Medulla oblongata (tissue), 1 donor: ENCODE measurements at regions not wholly inside any gene's neighbourhood (a gene's known extent, or its start where the extent isn't known, plus 50 kb on each side); places are given as distances from the start of the nearest gene placed in this dataset.
"Not testable (repeated sequence)": the region's sequence is repeated elsewhere in the genome, so short reads cannot be mapped to it uniquely, and the experiment has no call there.

Experiments used
- DNase-seq: peaks from one replicate; pipeline ENCODE4 v3.0.0-alpha.2; 2015; ENCODE audit errors: extremely low spot score

DNA sequence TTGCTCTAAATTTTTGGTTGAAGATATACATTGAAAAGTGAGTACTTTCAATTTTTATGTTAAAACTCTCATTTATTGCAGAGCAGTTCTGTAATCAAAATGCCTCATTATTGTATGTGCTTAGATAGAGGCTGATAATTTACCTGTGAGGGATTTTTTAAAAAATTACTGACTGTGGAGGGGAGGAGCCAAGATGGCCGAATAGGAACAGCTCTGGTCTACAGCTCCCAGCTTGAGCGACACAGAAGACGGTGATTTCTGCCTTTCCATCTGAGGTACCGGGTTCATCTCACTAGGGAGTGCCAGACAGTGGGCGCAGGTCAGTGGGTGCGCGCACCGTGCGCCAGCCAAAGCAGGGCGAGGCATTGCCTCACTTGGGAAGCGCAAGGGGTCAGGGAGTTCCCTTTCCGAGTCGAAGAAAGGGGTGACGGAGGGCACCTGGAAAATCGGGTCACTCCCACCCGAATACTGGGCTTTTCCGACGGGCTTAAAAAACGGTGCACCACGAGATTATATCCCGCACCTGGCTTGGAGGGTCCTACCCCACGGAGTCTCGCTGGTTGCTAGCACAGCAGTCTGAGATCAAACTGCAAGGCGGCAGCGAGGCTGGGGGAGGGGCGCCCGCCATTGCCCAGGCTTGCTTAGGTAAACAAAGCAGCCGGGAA, 89.4 kb downstream of the DDX11 start:
- DNase-seq, result not testable (repeated sequence)

DNA sequence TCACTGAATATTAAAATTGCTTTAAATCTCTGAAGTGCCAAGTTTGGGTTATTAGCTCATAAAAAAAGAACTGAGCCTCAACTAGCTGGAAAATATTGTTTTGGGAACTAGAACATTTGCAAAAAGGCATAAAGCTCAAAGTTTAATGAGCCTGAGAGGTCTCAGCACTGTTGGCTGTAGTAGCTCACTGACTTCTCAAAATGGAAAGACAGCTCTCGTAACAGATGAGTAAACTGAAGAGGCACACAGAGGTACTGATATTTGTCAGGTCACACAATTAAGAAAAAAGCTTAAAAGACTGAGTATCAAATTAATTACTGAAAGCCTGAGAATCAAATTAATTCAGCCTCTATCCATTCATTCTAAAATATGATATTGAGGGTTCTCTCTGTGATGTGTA, 100.6 kb downstream of the DDX11 start:
- not testable (repeated sequence) for DNase-seq

GRCh38 chr12:31177514-31177913, 103.9 kb downstream of the DDX11 start:
- not testable (repeated sequence) for DNase-seq

GRCh38 chr12:31178875-31179274, 105.2 kb downstream of the DDX11 start:
- DNase-seq, result not testable (repeated sequence)

GRCh38 chr12:31179627-31180237, 106.1 kb downstream of the DDX11 start:
- not testable (repeated sequence) for DNase-seq

DNA sequence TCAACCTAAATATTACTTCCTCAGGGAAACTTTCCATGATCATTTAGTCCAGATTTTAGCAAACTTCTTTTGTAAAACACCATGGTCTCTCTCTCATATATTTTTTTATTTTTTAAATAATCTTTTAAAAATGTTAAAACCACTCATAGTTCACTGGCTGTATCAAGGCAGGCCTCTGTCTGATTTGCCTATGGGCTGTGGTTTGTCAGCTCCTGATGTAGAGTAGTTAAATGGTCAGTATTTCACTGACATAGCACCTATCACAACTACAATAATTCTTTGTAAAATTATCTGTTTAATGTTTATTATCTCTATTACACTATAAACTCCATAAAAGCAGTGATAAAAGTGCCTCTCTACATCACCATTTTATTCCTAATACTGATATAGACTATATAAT, 108.9 kb downstream of the DDX11 start:
- not testable (repeated sequence) for DNase-seq

- not testable (repeated sequence) for DNase-seq
These were observed 109.4 kb downstream of the DDX11 start for GRCh38 chr12:31183107-31183506.

DNA sequence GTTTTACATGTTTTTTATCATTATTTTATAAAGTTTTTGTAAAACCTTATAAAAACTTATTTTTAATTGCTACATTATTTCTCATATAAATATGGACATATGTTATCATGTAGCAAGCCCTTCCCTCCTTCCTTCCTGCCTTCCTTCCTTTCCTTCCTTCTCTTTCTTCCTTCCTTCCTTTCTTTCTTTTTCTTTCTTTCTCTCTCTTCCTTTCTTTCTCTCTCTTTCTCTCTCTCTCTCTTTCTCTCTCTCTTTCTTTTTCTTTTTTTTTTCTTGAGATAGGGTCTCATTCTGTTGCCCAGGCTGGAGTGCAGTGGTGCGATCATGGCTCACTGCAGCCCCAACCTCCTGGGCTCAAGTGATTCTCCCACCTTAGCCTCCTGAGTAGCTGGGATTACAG, 110.2 kb downstream of the DDX11 start:
- not testable (repeated sequence) for DNase-seq

DNA sequence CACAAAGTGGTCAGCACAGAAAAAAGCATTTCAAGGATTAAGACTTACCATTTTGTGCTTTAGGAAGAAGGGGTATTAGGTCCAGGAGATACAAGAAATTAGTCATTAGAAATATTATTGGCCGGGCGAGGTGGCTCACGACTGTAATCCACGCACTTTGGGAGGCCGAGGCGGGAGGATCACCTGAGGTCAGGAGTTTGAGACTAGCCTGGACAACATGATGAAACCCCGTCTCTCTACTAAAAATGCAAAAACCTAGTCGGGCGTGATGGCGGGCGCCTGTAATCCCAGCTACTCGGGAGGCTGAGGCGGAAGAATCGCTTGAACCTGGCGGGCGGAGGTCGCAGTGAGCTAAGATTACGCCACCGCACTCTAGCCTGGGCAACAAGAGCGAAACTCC, 111.0 kb downstream of the DDX11 start:
- not testable (repeated sequence) for DNase-seq

GRCh38 chr12:31192689-31193088, 119.0 kb downstream of the DDX11 start:
- DNase-seq, result not testable (repeated sequence)

DNA sequence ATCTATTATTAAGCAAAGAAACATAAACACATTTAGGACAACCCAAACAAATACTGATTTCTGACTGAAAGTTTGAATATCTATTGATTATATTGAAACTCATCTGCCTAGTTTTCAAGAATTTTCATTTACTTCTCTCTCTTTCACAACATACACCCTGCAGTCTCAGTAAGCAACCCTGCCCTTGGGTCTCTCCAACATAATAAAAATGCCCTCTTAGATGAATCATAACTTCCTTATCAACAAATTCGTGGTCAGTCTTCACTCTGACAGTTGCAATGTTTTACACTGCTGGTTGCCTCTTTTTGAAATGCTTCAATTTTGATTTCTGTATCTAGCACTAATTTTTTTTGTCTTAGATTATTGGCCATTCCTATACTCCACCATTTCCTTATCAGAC, 122.0 kb downstream of the DDX11 start:
- DNase-seq, result not testable (repeated sequence)

- DNase-seq, result not testable (repeated sequence)
These were observed 125.8 kb downstream of the DDX11 start for GRCh38 chr12:31199476-31199875.

GRCh38 chr12:31201382-31201781, 124.6 kb downstream of the SINHCAF start:
- peak; percentile 26 for DNase-seq

DNA sequence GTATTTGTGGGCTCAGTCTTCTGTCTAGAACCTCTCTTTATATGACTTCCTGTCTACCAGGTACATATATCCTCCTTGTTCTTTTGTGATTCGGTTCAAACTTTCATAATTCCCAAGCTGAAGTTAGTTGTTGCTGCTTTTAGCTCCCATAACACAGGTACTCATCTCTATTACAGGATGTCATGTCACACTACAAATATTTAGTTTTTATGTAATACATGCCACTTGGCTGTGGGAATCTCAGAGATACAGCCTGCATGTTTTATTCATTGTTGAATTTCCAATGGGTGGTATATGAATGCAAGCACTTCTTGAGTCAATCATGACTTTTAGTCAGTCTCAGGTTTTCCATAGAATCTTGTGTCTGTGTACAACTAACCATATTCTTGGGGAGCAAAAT, 122.7 kb downstream of the SINHCAF start:
- DNase-seq, result no peak

- no peak for DNase-seq
These were observed 120.9 kb downstream of the SINHCAF start for GRCh38 chr12:31205054-31205453.

DNA sequence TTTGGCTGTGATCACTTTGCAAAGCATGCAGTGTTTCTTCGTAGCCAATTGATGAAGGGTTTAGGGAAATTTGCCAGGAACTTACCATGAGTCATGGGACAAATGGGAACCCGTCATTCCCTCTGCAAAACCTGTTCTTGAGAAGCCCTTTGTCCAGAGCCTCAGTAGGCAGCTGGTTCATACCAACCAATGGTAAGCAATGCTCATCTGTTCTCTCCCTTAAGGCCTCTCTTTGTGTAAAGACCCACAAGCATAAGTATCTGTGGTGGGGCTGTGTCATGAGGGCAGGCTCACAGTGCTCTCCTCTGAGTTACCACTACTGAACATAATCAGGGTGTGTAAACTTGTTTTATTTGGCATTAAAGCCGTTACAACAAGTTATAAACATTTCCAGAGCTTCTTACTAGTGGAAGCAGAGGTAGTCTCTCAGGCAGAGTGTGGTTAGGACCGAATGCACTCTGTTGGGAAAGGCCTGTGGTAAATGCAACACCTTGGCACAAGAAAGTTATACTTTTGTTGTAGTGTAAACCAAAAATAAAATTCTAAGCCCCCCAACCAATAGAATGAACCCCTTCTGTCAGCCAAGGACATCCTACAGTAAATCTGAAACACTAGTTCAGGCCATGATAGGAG, 119.8 kb downstream of the SINHCAF start:
- no peak for DNase-seq

GRCh38 chr12:31207799-31208465, 118.0 kb downstream of the SINHCAF start:
- no peak for DNase-seq

DNA sequence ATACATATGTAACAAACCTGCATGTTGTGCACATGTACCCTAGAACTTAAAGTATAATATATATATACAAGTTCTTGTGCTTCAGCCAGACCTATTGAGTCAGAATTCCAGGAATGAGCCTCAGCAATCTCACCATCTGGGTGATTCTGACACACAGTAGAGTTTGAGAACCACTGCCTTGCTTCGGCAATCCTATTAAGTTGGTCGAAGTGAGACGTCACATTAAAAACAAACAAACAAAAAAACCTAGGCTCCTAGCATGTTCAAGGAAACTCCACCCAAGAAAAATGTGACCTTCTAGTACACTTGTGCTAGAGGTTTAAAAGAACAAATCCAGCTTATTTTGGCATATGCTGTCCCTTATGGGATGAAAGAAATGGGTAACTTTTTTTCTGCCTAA, 115.8 kb downstream of the SINHCAF start:
- no peak for DNase-seq

DNA sequence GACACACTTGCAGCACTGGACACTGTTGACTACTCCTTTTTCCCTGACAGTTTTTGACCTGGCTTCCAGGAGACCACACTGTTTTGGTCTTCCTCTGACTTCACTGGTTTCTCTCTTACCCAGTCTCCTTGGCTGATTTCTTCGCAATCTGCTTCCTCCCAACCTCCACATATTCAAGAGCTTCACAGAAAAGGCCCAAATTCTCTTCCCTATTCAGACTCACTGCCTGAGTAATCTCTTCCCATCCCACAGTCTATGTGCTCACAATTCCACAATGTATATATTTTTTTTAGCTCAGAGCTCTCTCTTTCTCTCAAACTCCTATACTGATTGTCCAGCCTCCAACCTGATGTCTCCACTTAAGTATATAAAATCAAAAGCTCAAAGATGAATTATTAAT, 115.4 kb downstream of the SINHCAF start:
- no peak for DNase-seq

DNA sequence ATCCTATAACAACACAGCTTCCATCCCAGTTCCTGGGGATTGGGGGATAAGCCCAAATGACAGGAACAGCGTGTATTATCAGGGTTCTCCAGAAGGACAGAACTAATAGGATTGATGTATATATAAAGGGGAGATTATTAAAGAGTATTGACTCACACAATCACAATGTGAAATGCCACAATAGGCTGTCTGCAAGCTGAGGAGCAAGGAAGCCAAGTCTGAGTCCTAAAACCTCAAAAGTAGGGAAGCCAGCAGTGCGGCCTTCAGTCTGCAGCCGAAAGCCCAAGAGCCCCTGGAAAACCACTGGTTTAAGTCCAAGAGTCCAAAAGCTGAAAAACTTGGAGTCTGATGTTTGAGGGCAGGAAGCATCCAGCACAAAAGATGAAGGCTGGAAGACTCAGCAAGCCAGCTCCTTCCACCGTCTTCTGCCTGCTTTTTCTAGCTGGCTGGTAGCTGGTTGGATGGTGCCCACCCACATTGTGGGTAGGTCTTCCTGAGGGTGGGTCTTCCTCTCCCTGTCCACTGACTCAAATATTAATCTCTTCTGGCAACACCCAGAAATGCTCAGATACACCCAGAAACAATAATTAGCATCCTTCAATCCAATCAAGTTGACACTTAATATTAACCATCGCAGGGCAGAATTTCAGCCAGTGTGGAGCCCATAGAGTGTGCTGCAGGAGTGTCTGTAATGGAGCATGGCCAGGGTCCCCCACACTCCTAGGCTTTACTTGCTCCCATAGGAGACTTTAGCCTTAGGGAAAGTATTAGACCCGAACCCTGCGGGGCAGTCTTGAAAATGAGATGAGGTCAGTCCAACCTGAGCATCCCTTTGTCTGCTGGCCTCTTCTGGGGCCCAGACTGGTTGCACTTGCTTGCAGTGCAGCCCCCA, 111.1 kb downstream of the SINHCAF start:
- no peak for DNase-seq

- no peak for DNase-seq
These were observed 110.3 kb downstream of the SINHCAF start for GRCh38 chr12:31215518-31216232.
